Epidermal melanocyte (primary cell): ENCODE measurements at regions not wholly inside any gene's neighbourhood (a gene's known extent, or its start where the extent isn't known, plus 50 kb on each side); places are given as distances from the start of the nearest gene placed in this dataset.
"Not testable (repeated sequence)": the region's sequence is repeated elsewhere in the genome, so short reads cannot be mapped to it uniquely, and the experiment has no call there.

Experiments used
- DNase-seq: peaks from one replicate; pipeline ENCODE4 v3.0.0; 2011; ENCODE audit warnings: low spot score; ENCODE audit not compliant: insufficient read length

DNA sequence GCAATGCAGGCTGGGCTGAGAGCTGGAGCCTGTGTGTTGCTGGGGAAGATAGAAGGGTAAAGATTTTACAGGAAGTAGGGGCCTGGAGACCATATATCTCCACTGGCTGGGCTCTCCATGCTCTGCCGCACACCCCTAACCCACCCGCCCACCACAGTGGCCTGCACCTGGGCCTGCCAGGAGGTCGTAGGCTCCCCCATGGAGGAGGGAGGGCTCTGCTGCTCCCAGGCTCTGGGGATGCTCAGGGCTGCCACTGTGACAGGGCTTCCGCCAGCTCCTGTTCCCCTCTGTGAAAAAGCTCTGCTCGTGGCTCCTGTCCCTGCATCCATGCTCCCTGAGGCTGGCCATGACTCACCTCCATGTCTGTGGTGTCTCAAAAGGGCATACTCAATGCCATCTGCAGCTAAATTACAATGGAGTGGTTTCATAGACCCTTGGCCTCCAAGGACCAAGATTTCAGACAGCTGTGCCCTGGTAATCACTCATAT lies 106.0 kb downstream of the CXCL12 start:
- no peak for DNase-seq

DNA sequence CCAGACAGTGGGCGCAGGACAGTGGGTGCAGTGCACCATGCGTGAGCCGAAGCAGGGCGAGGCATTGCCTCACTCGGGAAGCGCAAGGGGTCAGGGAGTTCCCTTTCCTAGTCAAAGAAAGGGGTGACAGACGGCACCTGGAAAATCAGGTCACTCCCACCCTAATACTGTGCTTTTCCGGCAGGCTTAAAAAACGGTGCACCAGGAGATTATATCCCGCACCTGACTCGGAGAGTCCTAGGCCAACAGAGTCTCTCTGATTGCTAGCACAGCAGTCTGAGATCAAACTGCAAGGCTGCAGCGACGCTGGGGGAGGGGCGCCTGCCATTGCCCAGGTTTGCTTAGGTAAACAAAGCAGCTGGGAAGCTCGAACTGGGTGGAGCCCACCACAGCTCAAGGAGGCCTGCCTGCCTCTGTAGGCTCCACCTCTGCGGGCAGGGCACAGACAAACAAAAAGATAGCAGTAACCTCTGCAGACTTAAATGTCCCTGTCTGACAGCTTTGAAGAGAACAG lies 116.4 kb downstream of the CXCL12 start:
- not testable (repeated sequence) for DNase-seq

DNA sequence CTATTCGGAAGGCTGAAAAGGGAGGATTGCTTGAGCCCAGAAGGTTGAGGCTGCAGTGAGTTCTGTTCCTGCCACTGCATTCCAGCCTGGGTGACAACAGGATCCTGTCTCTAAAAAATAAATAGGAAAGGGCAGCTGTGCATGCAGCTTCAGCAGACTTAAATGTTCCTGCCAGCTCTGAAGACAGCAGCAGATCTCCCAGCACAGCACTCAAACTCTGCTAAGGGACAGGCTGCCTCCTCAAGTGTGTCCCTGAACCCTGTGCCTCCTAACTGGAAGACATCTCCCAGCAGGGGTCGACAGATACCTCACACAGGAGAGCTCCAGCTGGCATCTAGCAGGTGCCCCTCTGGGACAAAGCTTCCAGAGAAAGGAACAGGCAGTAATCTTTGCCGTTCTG lies 117.9 kb downstream of the CXCL12 start:
- no peak for DNase-seq

DNA sequence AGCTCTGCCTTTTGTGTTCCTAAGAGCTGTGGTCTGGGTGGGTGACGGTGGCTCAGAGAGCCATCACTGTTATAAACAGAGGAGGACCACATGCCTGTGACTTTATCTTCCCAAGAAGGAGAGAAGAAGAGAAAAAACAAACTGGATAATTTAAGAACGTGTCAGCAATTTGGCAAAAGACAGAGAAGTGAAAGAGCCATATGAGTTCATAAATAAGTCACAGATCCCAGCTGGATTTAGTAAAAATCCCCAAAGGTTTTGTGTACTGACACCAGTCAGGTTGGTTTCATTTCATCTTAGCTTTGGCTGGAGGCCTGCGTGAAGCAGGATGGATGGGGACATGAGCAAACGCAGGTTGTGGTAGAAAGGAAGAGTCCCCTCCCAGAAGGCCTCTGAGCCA lies 120.7 kb downstream of the CXCL12 start:
- DNase-seq, result no peak

DNA sequence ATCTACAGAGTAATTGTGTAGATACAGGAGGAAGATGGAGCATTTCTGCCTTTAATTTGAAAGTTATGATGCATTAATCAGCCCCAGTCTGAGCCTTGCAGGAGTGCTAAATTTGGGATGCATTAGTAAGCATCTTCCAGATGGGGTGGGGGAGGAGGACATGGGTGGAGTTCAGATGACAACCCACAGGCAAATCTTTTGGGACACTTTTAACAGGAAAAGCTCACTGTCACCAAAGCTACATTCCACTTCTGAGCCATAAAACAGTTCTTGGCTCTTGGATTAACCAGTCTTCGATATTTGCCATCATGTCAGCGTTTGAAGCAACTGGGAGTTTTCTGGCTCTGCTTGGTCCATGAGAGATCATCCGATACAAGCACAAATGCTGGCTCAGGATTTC lies 121.1 kb downstream of the CXCL12 start:
- DNase-seq, result no peak

DNA sequence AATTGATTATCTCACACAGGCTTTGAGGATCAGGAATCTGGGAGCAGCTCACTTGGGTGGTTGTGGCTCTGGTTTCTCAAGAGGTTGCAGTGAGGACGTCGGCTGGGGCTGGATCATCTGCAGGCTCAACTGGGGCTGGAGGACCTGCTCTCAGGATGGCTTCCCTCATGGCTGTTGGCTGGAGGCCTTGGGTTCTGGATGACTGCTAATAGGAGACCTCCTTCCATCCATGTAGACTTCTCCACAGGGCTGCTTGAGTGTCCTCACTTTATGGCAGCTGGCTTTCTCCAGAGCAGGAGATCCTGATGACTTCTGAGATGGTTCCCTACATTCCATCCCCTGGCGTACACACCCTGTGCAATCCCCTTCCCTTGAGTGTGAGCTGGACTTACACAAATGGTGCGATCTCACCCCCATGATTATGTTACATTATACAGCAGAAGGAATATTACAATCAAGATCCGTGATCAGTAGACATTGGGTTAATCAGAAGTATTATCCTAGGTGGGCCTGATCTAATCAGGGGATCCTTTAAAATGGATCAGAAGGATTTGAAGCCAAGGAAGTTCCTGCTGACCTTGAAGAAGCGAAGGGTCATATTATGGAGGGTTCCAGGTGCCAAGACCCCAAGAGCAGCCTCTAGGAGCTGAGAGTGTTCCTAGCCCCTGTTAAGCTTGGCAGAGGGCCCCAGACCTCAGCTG lies 122.2 kb downstream of the CXCL12 start:
- no peak for DNase-seq

DNA sequence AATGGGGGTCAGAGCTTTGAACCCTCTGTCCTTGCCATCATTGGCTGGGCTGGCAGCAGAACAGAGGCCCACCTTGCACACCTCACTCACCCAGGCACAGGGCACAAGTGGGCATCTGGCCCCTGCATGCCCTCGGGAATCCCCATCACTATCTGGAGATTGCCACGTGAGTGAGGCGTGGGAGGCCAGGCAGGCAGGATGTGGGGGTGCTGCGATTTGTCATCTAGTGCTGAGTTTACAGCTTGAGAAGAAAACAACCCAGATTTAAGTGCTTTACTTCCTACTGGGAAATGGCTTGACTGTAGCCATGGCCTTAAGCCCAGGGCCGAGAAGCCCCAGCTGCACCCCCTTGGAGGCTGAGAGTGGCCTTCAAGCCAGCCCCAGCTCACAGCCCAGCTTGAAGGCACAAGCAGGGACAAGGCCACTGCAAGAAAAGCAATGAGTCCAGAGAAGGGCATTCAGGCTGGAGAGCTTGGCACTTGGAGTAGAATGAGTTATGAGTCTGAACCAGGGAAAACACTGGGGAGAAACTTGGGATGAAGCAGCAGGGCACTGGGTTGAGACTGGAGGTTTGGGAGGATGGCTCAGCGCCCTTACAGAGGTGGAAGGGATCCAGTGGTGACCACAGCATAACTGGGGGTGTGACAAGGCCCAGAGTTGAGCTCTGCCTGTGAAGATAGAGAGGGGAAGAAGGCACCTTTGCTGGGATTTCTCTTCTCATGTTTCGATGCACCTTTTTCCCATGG lies 123.0 kb downstream of the CXCL12 start:
- DNase-seq, result no peak

DNA sequence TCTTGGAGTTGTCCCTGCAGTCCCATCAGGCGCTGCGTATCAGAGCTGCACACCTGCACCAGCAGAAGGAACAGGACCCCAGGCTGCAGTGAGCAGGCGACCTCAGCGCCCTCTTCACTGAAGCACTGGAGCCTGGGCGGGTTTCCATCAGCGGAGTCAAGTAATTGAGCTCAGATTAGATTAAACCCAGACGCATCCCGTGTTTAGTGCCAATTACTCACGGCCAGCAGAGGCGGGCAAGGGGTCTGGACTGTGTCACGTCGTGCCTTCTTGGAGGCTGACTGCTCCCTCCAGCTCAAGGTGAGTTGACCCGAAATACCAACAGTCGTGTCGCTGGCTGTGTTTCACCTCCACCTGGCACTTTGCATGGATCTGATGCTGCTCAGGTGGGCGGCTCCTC lies 123.6 kb downstream of the CXCL12 start:
- DNase-seq, result no peak

DNA sequence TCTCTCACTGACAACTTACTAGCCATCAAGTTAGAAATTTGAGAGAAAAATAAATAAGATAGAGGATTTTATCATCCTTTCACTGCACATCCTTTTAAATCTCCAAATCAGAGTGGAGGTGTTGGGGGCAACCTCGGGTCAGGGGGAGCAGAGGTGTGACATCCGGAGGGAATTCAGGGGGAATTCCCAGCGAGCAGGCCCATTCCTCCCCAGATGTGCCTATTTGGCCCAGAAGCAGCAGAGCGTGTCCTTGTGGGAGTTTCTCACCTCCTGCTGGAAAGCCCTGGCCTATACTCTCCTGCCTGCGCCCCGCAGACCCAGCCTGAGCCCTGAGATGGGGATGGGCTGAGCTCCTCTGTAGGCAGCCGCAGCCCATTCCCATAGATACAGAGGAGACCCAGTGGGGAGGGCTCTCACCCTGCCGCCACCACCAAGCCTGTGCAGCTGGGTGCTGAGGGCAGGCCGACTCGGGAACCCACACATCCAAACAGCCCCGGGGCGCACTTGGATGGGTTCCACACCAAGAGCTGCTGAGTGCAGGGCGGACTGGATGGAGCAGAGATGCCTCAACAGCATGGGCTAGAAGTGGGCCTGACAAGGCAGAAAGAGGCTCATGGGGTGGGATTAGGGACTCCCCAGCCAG lies 124.5 kb downstream of the CXCL12 start:
- DNase-seq, result no peak

DNA sequence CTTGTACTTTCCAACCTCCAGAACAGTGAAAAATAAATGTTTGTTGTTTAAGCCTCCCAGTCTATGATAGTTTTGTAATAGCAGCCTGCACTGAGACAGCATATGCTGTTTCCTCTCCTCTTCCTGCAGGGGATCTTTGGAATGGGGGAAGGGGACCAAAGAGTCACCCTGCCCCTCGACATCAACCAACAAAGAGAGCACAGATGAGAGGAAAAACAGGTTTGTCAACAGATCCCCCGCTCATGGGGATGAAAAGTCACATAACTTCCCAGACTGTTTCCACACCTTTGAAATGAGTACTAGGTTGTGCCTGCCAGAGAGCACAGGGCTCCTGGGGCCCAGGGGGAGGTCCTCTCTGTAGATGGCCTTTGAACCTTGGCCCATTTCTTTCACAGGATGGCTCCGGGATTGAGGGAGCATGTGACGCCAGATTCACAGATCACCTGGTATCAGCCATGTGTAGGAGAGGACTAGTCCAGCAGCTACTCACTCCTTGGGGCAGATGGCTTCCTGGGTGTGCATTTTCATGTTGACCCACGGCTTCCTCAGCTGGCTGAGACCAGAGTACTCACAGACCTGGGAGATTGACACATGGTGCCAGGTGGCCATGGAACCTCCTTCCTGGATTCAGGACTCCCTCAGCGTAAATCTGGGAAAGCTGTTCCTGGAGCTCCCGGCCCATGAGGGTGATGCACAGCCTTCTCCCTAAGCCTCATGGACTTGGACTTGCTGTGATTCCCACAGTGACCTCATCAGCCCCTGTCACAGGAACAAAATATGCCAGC lies 125.6 kb downstream of the CXCL12 start:
- no peak for DNase-seq

DNA sequence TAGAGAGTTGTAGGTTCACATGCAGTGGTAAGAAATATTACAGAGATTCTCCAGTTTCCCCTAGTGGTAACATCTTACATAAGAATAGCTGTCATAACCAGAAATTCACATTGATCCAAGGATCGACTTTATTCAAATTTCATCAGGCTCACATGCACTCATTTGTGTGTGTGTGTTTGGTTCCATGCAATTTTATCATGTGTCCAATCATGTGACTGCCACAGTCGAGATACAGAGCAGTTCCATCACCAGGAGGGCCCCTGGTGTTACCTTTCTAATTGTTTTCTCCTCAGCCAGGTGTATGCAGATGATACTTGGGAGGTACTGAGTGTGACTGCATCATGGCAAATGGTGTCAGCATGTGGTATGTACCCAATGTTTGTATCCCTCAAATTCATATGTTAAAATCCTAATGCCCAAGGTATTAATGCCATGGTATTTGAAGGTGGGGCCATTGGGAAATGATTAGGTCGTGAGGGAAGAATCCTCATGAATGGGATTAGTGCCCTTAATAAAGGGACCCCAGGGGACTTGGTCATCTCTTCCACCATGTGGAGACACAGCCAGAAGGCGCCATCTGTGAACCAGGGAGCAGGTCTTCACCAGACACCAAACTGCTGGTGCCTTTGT lies 126.3 kb downstream of the CXCL12 start:
- no peak for DNase-seq

DNA sequence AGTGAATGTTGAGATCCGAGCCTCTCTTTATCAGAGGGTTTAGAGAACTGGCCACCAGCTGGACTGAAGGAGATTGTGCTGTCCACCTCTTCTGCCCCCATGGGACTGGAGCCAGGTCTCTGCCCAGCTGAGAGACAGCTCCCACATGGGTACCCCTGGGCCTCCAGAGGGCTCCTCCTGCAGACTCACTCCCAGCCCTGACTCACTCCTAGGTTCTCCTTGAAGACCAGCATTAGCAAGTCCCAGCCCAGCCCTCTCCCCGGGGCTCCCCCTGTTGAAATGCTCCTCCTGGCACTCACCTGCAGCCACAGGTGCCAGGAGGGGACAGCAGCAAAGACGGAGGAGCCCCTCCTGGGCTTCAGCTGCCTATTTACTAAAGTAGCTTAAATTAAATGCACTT lies 126.9 kb downstream of the CXCL12 start:
- no peak for DNase-seq

DNA sequence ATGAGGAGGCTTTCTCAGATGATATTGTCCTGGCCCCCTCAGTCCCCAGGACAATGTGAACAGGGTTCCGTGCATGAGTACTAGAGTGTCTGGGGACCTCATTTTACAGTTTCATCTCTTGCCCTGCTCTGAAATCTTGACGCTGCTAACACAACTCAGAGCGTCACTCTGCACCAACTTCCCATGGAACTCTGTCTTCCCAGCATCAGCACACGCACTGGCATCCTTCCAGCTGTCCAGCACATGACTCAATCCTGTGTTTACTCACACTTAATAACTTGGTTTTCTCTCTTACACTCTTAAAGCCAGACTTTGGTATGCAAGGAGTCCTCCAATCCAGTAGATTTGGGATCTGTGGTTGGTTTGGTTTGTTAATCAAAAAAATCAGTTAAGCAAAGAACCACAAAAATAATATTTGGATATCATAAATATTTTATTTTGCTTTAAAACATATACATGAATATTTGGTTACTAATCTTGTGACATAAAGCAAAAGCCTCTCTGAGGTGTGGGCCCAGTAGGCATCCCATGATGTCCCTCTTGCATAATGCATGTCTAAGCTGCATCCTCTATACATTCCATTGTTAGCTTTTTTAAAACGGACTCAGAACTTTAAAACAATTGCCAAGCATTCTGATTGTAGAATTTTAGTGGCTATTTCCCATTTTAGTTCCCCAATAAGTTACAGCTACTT lies 131.0 kb downstream of the CXCL12 start:
- no peak for DNase-seq

DNA sequence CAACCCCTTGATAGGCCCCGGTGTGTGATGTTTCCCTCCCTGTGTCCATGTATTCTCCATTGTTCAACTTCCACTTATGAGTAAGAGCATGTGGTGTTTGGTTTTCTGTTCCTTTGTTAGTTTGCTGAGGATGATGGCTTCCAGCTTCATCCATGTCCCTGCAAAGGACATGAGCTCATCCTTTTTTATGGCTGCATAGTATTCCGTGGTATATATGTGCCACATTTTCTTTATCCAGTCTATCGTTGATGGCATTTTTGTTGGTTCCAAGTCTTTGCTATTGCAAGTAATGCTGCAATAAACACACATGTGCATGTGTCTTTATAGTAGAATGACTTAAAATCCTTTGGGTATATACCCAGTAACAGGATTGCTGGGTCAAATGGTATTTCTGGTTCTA lies 132.3 kb downstream of the CXCL12 start:
- DNase-seq, result not testable (repeated sequence)

DNA sequence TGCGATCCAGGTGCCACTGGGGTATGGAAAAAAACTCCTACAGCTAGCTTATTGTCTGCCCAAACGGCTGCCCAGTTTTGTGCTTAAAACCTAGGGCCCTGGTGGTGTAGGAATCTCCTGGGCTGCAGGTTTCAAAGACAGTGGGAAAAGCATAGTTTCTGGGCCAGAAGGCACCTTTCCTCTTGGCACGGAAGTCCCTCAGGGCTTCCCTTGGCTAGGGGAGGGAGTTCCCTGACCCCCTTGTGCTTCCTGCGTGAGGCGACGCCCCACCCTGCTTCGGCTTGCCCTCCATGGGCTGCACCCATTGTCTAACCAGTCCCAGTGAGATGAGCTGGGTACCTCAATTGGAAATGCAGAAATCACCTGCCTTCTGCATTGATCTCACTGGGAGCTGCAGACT lies 135.0 kb downstream of the CXCL12 start:
- not testable (repeated sequence) for DNase-seq

DNA sequence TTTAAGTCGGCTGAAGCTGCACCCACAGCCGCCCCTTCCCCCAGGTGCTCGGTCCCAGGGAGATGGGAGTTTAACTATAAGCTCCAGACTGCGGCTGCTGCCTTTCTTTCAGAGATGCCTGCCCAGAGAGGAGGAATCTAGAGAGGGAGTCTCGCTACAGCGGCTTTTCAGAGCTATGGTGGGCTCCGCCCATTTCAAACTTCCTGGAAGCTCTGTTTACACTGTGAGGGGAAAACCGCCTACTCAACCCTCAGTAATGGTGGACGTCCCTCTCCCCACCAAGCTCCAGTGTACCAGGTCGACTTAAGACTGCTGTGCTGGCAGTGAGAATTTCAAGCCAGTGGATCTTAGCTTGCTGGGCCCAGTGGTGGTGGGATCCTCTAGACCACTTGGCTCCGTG lies 135.4 kb downstream of the CXCL12 start:
- no peak for DNase-seq

DNA sequence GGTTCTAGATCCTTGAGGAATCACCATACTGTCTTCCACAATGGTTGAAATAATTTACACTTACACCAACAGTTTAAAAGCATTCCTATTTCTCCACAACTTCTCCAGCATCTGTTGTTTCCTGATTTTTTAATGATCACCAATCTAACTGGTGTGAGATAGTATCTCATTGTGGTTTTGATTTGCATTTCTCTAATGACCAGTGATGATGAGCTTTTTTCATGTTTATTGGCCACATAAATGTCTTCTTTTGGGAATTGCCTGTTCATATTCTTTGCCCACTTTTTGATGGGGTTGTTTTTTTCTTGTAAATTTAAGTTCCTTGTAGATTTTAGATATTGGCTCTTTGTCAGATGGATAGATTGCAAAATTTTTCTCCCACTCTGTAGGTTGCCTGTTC lies 138.2 kb downstream of the CXCL12 start:
- not testable (repeated sequence) for DNase-seq

DNA sequence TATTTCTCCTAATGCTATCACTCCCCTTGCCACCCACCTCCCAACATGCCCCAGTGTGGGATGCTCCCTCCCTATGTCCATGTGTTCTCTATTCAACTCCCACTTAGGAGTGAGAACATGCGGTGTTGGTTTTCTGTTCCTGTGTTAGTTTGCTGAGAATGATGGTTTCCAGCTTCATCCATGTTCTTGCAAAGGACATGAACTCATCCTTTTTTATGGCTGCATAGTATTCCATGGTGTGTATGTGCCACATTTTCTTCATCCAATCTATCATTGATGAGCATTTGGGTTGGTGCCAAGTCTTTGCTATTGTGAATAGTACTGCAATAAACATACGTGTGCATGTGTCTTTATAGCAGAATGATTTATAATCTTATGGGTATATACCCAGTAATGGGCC lies 138.6 kb downstream of the CXCL12 start:
- not testable (repeated sequence) for DNase-seq

DNA sequence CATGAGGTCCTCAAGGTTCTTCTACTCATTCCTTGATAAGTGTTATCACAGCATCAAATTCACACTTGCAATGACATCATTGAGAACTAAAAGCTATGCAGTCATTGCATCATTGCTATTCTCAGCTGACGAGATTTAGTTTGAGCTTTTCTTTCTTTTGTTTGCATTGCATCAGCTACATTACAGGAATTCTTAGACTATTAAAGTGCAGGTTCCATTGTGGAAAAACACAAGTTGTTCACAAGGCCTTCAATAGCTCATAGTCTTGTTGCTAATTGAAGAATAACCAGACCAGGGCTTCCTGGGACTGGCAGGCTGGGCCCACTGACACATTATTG lies 139.3 kb downstream of the CXCL12 start:
- DNase-seq, result no peak
